ENCODE measurements at regions not wholly inside any gene's neighbourhood (a gene's known extent, or its start where the extent isn't known, plus 50 kb on each side); places are given as distances from the start of the nearest gene placed in this dataset.

GRCh38 chr4:147325571-147325981 is 155.3 kb upstream of the EDNRA start:
- no peak for TF ChIP-seq CTCF (IDR thresholded peaks at IDR 0.05)
- no peak for TF ChIP-seq MAX (CRISPR knock-in tag; IDR thresholded peaks at IDR 0.05)
- no peak for TF ChIP-seq ATF1 (CRISPR knock-in tag; IDR thresholded peaks at IDR 0.05)
- no peak for TF ChIP-seq MXD4 (CRISPR knock-in tag; IDR thresholded peaks at IDR 0.05; ENCODE audit: borderline replicate concordance)

Data from WTC11 (cell line).